NCI-H526 (cell line): ENCODE measurements at regions not wholly inside any gene's neighbourhood (a gene's known extent, or its start where the extent isn't known, plus 50 kb on each side); places are given as distances from the start of the nearest gene placed in this dataset.

ENCODE experiments used
- DNase-seq, 2 experiments: peaks; one replicate each; lab custom pipeline; 2025; lab: John Stamatoyannopoulos, UW

GRCh38 chr13:84570831-84571230, 688.6 kb upstream of the SLITRK1 start:
- no peak for DNase-seq

- DNase-seq = no peak
These were observed 687.1 kb upstream of the SLITRK1 start for GRCh38 chr13:84569366-84569765.

- no peak for DNase-seq
These were observed 685.6 kb upstream of the SLITRK1 start for GRCh38 chr13:84567848-84568247.

GRCh38 chr13:84566780-84567179, 684.5 kb upstream of the SLITRK1 start:
- no peak for DNase-seq

GRCh38 chr13:84563611-84564010, 681.3 kb upstream of the SLITRK1 start:
- DNase-seq = peak; percentile 70 to 81

GRCh38 chr13:84553227-84553626, 671.0 kb upstream of the SLITRK1 start:
- DNase-seq = no peak

GRCh38 chr13:84543962-84544361, 661.7 kb upstream of the SLITRK1 start:
- DNase-seq = no peak

- no peak for DNase-seq
These were observed 660.1 kb upstream of the SLITRK1 start for GRCh38 chr13:84542348-84542747.

- DNase-seq = no peak
These were observed 654.6 kb upstream of the SLITRK1 start for GRCh38 chr13:84536906-84537305.

- no peak for DNase-seq
These were observed 646.3 kb upstream of the SLITRK1 start for GRCh38 chr13:84528408-84529070.

- no peak for DNase-seq
These were observed 643.6 kb upstream of the SLITRK1 start for GRCh38 chr13:84525865-84526264.

GRCh38 chr13:84524586-84524985, 642.3 kb upstream of the SLITRK1 start:
- no peak for DNase-seq

- no peak for DNase-seq
These were observed 617.7 kb upstream of the SLITRK1 start for GRCh38 chr13:84500016-84500415.

- no peak for DNase-seq
These were observed 615.3 kb upstream of the SLITRK1 start for GRCh38 chr13:84497613-84498012.

GRCh38 chr13:84491952-84492351, 609.7 kb upstream of the SLITRK1 start:
- DNase-seq = no peak

- peak; percentile 86 to 89 for DNase-seq
These were observed 605.5 kb upstream of the SLITRK1 start for GRCh38 chr13:84487752-84488151.

GRCh38 chr13:84481958-84482357, 599.7 kb upstream of the SLITRK1 start:
- DNase-seq = no peak

GRCh38 chr13:84479656-84480055, 597.4 kb upstream of the SLITRK1 start:
- DNase-seq = no peak

GRCh38 chr13:84470528-84470927, 588.3 kb upstream of the SLITRK1 start:
- DNase-seq = no peak

GRCh38 chr13:84466461-84466860, 584.2 kb upstream of the SLITRK1 start:
- DNase-seq = no peak

GRCh38 chr13:84460989-84461388, 578.7 kb upstream of the SLITRK1 start:
- DNase-seq = no peak

- DNase-seq = no peak
These were observed 573.0 kb upstream of the SLITRK1 start for GRCh38 chr13:84455143-84455905.

GRCh38 chr13:84447640-84447978, 565.3 kb upstream of the SLITRK1 start:
- no peak for DNase-seq
